ENCODE measurements at regions not wholly inside any gene's neighbourhood (a gene's known extent, or its start where the extent isn't known, plus 50 kb on each side); places are given as distances from the start of the nearest gene placed in this dataset.

DNA sequence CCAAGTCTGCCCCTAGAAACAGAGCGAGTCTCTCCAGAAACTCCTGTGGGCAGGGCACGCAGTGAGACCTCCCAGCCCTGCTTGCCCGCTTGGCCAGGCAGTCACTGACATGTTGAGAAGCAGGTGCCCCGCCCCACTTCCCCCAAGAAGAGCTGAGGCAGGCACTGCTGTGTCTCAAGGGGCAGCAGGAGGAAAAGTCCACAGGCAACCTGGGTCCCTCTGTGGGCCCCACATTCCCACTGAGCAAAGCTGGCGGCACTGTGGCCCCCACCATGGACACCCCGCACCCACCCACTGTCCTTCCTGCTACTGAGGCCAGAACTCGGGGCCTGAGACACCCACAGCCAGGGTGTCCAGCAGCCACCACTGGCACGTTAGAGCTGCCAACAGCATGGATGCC lies 137.3 kb upstream of the NKX1-1 start:
- no peak for DNase-seq (ENCODE audit: low read depth in 2 of 2, low spot score in 1 of 2)

DNA sequence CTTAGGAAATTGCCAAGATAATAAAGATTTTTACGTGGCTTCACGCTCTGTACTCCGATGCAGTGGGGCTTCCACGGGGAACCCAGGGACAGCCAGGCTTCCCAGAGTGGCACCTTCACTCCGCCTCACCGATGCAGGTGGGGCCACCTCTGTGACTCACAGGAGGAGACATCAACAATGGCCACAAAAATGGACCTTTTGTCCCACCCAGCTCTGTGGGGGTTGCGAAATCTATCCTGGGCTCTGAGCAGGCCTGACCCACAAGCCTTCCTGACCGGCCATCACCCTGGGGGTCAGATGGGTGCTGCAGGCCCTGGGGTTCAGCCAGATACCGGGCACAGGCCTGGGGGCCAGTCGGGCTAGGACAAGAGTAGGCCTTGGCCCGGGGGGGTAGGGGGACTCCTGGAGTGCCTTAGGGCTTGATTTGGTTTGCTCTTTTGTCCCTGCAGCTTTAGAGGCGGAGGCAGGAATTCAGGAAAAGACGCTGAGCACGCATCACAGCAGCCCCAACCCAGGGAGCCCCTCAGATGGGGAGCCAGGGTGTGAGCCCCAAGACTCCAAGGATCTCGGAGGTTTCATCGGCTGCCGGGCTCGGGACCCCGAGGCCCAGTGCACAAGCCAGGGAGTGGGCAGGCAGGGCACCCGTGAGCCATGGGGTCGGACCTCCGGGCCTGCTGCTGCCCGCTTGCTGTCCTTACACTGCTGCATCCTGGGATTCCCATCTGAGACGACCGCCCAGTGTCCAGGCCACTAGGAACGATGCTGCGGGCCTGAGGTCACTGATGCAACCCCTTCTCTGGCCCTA lies 136.5 kb upstream of the NKX1-1 start:
- DNase-seq (ENCODE audit: low read depth in 2 of 2, low spot score in 1 of 2), result no peak

DNA sequence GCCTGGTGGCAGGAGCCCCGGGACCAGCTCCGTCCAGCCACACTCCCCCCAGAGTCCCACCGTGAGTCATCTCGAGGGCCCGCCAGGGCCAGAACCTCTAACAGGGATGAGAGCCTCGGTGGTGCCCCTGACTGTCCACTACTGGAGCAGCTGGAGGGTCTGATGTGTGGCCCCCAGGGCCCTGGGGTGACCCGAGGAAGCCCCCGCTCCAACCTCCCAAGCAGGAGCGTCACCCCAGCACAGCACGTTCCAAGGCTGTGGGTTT lies 135.9 kb upstream of the NKX1-1 start:
- DNase-seq (ENCODE audit: low read depth in 2 of 2, low spot score in 1 of 2), result no peak

DNA sequence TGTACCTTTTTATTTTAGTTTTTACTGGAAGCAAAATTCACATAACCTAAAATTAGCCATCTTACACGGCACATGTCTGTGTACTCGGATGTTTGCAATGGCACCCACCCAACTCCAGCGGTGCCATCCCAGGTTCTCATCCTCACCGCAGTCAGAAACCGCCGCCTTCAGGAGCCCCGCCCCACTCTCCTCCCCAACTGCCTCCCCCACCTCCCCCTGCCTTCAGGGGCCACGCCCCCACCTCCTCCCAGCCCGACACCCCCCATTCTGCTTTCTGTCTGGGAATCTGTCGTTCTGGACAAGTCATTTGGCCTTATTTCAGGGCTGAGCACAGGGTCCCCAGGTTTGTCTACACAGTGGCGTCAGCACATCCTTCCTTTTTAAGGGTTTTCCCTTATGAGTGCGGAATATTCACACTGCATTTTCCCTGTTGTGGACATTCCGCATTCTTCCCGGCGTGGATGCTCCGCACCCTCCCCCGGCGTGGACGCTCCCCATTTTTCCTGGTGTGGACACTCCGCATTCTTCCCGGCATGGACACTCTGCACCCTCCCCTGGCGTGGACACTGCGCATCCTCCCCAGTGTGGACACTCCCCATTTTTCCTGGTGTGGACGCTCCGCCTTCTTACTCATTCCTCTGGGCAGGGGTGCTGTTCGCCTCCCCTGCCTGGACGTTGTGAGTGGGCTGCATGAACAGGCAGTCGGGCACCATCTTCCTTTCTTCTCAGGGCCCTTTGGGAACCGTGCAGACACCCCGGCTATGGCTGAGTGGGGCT lies 135.4 kb upstream of the NKX1-1 start:
- DNase-seq (ENCODE audit: low read depth in 2 of 2, low spot score in 1 of 2), result no peak

DNA sequence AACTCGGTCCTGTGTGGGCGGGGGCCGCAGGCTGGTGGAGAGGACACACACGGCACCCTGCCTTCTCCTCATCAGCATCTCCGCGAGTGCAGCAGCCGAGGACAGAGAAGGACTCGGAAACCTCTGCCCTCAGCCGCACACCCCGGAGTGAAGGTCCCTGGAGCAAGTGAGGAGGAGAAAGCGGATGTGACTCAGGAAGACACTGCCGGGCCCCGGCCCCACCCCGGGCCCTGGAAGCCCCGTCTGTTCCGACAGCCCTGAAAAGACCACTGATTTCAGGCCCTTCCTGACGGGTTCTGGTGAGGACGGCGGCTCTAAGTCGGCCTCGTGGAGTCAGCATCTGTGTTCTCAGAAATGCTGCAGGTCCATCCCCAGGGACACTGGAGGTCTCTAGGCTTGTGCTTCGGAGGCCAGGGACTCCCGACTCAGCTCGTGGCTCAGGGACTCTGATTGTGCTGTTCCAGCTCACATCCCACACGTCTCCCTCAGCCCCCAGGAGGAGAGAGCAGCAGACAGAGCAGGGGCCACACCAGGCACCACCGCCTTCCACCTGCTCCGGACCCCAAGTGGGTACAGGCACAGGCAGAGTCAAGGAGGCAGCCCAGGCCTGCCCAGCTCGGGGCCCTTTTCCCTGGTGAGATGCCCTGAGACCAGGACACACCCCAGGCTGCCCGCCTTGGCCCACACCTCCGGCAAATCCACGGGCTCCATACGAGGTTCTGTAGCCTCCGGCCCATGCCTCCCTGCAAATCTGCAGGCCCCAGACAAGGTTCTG lies 134.5 kb upstream of the NKX1-1 start:
- DNase-seq (ENCODE audit: low read depth in 2 of 2, low spot score in 1 of 2), result no peak

DNA sequence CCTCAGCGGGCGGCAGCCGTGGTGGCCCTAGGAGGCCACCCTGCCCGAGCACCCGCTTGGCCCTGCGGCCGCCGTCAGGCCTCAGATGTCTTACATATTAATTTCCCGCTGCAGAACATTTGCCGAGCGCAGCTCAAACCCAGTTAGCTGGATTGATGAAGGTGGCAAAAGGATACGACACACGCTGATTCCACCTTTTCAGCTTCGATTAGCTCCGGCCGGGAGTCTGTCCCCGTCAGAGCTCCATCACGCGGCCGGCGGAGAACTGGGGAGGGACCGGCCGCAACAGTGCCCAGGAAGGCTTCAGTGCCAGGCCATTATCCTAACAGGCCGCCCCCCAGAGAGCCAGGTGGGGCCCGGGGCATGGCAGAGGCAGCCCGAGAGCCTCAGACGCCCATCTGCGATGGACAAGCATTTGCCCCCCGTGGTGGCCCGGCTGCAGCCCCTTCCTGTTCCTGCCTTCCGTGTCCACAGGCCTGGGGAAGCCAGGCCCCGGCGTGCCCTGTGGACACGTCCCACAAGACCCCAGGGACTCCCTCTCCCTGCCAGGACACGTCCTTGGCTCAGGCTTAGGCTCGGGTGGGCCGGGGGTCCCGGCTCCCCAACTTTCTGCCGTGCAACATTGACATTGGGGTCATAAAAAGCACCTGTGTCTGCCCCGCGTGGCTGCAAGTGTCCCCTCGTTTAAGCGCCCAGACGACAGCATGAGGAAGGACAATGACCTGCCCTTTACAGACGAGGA lies 133.8 kb upstream of the NKX1-1 start:
- DNase-seq (ENCODE audit: low read depth in 2 of 2, low spot score in 1 of 2), result no peak

DNA sequence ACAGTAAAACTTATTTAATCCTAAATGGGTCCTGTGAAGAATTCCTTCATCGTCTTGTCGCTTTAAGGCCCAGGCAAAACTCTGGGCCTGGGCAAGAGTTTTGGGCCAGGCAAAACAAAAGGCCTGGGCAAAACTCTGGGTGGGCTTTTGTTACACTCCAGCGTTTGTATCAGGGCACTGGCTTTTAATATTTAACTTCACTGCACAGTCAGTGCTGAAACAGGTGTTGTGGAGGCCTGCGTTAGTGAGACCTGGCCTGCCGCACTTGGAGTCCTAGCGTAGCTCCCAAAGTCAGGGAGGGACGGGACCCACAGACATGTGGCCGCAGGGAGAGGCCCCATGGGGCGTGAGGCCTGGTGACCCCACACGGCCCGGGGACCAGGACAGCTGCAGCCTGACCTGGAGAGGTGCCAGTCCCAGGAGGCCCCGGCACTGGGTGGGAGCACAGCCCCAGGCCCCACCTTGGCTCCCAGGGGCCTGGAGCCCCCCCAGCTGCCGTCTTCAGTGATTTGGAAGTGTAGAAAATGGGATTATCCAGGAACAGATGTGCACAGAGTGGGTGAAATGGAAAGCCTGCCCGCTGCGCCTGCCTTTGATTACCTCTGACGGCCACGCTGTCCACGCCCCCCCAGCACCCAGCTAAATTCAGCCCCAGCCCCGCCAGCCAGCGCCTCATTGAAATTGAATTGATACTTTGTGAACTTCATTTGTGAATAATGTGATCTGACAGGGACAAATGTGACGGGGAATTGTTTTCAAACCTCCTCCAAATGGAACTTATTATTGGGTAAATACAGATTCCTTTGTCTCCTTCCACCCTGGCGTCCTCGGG lies 132.9 kb upstream of the NKX1-1 start:
- no peak for DNase-seq (ENCODE audit: low read depth in 2 of 2, low spot score in 1 of 2)

DNA sequence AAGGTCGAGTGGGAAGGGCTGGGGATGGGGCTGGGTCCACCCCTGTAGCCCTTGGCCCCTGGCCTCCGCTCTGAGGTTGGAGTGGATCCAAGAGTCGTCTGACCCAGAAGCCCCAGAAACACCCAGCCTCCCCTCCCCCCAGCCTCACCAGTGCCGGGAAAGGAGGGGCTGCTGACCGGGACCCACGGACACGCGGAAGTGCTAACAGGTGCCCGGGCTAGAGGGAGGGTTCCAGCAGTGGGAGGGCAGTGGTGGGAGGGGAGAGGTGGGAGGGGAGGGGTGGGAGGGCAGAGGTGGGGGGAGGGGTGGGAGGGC lies 131.8 kb upstream of the NKX1-1 start:
- DNase-seq (ENCODE audit: low read depth in 2 of 2, low spot score in 1 of 2), result no peak

DNA sequence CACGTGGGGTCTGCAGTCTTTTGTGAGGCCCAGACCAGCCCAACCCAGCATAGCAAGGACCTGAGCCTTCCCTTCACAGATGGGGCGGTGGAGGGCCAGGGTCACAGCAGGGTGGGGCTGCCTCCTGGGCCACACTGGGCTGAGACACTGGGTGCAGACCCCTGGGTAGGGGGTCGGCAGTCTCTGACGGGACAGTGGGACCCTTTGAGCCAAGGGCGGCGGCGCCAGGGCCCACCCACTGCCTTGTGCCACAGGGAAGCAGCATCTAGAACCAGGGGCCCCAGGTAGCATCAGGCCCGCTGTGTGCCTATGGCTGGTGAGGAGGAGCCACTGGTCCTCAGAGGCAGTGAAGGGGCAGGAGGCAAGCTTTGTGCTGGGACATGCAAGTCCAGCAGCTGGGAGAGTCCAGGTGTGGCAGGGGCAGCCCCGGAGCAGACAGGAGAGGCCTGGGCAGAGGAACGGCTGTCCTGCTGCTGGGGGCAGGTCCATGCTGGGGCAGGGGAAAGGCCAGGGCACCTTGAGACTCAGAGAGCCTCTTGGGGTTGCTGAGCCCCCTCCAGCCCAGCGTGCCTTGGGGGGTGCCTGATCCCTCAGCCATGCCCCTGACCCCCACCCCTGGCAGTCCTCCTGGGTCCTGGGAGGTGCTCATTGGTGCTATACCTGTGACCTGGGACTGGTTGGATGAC lies 131.3 kb upstream of the NKX1-1 start:
- DNase-seq (ENCODE audit: low read depth in 2 of 2, low spot score in 1 of 2), result no peak

DNA sequence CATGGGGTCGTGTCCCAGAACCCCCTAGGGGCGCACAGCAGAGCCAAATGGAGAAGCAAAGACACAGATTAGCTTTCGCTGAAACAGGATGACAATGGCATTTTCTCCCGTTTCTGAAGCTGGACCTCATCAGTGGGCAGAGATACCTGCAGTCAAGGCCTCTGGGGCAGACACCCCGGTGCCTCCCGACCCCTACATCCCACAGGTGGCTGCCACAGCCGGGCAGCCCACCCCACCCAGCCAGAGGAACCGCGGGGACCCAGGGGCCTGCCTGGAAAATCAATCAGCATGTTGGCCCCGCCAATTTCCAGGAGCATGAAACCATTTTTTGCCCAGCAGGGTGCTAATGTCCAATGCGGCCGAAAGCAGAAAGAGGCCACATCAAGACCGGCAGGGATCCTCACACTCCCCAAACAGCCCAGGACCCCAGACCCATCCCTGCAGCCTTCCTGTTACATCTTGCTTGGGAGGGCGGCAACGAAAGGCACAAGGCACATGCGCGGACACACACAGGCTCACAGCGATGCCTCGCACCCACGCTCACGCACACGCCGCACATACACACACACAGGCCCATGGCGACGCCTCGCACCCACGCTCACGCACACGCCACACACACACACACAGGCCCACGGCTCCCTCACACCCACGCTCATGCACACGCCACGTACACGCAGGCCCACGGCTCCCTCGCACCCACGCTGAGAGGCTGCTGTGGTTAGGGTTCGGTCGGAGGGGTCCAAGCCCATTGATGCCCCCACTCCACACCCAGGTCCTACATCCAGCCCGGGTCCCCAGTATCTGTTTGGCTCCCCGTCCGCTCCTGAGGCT lies 130.6 kb upstream of the NKX1-1 start:
- no peak for DNase-seq (ENCODE audit: low read depth in 2 of 2, low spot score in 1 of 2)

DNA sequence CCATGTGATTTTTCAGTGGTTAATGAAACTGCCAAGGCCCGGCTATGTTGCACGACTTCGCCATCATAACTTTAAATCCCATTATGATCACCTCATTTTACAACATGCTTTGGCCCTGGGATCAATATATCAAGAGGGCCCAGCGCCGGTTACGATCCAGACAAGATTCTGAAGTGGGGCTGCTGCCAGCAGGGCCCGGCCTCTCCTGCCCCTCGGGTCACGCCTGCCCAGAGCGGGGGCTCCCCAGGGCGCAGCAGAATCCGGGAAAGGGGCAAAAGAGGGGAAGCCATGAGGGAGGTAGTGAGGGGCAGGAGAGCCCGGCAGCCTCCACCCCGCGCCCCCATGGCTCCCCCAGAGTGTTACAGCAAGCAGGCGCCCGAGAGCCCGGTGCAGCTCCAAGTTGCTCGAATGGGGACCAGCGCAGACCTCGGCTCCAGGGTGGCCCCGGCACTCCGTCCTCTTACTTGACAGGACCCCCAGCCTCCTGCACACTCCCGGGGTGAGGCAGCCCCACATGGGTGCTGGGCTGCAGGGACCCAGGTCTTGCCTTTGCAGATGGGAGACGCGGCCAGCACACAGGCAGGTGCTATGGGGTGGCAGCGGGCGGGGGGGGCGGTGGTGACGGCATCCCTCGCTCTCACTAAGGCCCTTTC lies 129.8 kb upstream of the NKX1-1 start:
- DNase-seq (ENCODE audit: low read depth in 2 of 2, low spot score in 1 of 2), result no peak

DNA sequence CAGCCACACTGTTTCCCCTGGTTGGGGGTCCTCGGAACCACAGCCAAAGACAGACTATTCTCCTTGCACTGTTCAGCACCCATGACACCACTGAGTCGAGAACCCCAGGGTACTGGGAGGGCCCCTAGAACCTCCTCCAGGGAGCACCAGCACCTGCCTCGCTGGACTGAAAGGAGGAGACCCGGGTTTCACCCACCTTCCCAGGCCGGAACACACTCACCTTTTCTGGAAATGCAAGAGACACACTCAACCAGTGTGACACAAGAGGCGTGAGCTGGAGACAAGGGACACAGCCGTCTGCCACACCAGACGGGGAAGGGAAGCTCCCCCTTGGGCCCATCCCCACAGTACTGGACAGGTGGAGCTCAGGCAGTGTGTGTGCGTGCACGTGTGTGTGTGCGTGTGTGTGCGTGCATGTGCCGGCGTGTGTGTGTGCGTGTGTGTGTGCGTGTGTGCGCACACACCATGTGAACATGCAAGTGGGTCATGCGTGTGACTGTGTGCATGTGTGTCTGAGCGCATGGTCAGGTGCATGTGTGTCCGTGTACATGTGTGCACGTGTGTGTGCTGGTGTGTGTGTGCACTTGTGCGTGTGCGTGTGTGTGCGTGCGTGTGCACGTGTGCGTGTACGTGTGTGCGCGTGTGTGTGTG lies 128.8 kb upstream of the NKX1-1 start:
- DNase-seq (ENCODE audit: low read depth in 2 of 2, low spot score in 1 of 2), result no peak

DNA sequence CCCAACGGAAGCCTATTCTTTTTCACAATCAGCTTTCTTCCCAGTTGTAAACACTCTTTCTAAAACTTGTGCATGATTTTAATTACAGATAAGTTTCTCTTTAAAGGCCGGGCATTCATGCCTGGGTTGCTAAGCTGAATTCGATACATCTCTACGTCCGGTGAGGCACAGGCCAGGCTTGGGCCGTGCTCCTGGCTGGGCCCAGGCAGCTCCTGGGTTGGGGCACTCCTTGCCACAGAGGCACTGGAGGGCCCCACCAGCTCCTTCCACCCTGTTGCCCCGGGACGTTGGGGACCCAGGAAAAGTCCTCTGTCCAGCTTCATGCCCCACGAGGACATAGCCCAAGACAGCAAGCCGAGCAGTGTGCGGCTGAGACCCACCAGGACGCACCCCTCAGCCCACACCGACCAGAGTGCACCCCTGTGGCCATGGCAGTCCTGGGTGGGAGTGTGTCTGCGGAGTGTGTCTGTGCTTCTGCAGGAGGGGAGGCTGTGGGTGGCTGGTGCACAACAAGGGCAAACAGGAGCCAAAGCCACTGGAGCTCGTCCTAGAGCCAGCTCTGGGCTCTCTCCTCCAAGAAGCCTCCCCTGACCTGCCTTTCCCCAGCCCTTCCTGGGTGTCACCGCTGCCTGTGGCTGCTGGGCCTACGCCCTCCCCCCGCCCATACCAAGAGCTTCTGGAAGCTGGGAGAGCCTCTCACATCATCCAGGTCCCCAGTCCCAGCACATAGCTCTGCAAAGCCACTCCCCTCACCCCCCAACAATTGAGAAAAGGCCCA lies 128.0 kb upstream of the NKX1-1 start:
- no peak for DNase-seq (ENCODE audit: low read depth in 2 of 2, low spot score in 1 of 2)

DNA sequence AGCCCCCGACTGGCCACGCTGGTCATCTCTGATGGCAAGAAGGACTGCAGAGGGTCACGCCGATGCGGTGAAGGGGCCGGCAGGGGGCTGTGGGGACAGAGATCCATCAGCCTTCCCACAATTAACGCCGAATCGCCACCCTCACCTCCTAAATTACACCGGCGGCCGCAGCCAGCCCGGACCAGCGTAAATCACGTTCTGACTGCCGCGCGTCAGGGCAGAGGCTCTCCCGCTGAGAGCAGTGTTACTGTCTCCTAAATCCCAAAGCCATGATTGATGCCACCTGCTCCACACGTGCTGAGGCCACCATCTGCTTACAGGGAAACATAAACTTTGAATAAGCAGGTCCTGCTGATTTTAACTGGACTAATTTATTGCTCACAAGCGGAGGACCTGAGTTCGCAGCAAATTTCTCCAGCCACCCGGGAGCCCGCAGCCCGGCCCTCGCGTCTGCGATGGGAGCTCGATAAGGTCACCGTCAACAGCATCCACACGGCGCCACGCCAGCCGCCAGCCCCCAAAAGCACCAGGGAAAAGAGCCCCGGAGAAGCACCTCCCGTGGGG lies 127.3 kb upstream of the NKX1-1 start:
- DNase-seq (ENCODE audit: low read depth in 2 of 2, low spot score in 1 of 2), result no peak

DNA sequence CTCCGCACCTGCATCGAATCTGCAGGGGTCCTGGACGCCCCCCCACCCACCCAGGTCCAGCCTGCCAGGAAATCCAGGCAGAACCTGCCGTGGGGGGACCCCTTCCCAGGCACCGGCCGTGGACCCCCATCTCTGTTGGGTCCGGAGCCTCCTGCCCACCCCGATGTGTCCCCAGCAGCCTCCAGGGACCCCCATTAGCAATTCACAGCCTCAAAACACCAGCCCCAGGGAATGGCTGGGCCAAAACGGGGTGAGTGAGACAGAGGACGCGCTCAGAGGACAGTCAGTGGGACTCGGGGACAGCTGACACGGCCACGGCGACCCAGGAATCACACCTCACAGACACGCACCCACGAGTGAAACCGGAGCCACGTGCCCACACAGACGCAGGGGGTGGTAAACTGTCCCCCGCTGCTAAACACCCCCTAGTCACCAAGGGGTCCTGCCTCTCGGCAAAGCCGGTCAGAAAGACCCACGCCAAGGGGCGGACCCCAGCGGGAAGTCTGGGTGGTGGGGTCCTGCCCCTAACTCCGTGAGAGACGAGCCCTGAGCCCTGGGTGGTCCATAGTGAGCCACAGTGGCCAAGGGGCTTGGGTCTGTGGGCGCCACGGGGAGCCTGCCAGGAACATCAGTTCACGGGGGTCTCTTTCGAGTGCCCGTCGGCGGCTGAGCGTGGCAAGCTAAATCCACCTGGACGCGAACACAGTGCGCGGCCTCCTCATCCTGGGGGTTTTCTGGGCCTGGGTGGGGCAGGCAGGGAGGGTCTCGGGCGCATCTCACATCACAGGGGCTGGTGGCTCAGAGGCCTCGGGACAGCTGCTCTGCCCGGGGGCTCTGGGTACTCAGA lies 126.5 kb upstream of the NKX1-1 start:
- DNase-seq (ENCODE audit: low read depth in 2 of 2, low spot score in 1 of 2), result no peak

Measured in stimulated activated CD8-positive, alpha-beta memory T cell treated with anti-CD3 and anti-CD28 coated beads, Interleukin-4, amount 100 ng/mL, for 1 hour (primary cell).